CD4-positive, alpha-beta T cell treated with Interleukin-6 for 4 hours (primary cell): ENCODE measurements at regions not wholly inside any gene's neighbourhood (a gene's known extent, or its start where the extent isn't known, plus 50 kb on each side); places are given as distances from the start of the nearest gene placed in this dataset.
"Not testable (repeated sequence)": the region's sequence is repeated elsewhere in the genome, so short reads cannot be mapped to it uniquely, and the experiment has no call there.

Experiments used
- DNase-seq: peaks from one replicate; pipeline ENCODE4 v3.0.0-alpha.2; 2020; ENCODE audit warnings: mixed read lengths

DNA sequence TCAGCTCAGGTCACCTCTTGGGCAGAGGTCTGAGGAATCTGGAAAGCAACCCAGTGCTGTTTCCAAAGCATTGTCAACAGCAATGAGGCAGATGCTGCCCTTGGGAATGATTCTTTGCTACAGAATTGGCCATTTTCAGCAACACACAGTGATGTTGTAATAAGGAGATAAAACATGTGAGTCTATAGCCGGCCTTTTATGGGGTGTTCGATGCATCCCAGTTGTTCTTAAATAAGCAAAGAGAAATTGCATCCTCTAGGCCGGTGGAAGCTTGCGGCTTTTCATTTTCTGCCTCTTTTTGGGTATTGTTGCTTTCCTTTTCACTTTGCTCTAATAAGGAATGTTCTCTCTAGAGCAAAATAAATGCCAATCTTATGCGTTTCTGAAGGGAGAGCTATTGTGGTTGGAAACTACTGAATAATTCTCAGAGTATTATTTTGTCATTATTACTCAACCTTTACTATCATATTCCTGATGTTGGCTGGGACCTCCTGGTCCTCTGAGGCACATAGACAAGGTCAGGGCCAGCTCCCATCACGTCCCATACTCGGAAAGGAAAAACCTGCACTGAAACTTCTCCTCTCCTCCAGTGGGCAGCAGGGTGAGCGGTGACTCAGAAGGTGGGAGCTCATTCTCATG, 214.2 kb downstream of the CDH26 start:
- DNase-seq = no peak

DNA sequence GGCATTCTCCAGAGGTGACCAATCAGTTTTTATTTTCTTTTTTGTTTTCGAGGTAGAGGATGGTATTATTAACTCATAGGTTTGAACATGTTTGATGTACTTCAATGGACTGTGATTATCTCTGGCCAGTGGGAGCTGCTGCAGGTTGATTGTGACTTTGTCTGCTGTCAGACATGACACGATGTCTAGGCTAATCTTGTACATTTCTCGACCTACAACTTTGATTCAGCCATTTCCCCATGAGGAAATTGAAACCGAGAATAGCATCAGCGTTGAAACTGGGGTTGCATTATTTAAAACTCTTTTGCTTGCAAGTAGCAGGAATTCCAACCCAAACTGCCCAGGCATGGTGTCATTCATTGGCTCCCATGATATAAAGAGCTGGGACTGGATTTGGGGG, 218.9 kb downstream of the CDH26 start:
- DNase-seq = no peak

DNA sequence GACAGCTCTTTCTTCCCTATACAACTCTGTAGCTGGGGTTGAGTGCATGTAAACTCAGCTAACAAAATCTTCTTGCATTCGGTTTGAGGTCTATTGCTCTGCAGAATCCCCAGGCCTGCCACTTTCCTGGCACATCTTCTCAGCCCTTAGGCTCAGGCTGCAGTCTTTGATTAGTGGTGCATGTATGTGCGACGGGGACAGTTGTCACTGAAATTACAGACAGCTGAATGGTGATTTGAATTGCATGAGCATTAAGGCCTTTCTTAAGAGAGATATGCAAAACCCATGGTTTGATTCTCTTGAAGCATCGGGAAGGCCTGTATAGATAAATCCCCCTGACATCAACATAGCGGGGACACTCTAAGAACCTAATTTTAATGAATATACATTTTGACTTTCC, 222.8 kb downstream of the CDH26 start:
- no peak for DNase-seq

- no peak for DNase-seq
Measured at GRCh38 chr20:60186412-60186811, 228.2 kb downstream of the CDH26 start.

- no peak for DNase-seq
Measured at GRCh38 chr20:60187683-60188082, 229.5 kb downstream of the CDH26 start.

- DNase-seq = no peak
Measured at GRCh38 chr20:60191014-60191413, 232.8 kb downstream of the CDH26 start.

DNA sequence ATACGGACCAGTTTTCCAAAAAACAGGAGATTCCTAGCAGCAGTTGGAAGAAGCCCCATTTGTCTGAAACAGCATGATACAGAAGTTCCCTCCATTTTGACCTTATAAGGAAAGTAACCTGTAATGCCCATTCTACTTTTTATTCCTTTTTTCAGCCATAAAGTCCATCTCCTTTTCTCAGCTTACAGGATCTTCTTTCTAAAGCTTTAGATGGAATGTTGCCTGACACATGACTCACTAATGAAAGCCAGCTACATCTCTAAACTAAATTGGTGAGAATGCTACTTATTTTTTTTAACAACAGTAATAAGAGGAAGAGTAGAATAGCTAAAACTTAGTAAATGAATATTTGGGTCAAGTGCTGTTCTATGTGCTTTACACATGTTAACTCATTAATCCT, 234.1 kb downstream of the CDH26 start:
- no peak for DNase-seq

DNA sequence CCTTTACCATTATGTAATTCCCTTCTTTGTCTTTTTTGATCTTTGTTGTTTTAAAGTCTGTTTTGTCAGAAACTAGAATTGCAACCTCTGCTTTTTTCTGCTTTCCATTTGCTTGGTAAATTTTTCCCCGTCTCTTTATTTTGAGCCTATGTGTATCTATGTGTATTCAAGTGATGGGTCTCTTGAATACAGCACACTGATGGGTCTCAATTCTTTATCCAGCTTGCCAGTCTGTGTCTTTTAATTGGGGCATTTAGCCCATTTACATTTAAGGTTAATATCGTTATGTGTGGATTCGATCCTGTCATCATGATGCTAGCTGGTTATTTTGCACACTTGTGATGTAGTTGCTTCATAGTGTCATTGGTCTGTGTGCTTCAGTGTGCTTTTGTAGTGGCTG, 240.9 kb downstream of the CDH26 start:
- not testable (repeated sequence) for DNase-seq

DNA sequence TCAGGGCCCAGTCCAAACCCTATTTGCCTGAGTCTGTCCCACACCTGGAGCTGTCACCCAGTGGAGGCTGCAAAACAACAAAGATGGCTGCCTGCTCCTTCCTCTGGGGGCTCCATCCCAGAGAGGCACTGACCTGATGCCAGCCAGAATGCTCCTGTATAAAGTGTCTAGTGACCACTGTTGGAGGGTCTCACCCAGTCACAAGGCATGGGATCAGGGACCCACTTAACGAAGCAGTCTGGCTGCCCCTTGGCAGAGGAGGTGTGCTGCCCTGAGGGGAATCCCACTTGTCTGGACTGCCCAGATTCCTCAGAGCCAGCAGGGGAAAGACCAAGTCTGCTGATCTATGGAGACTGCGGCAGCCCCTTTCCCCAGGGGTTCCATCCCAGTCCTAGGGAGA, 241.6 kb downstream of the CDH26 start:
- DNase-seq = no peak

DNA sequence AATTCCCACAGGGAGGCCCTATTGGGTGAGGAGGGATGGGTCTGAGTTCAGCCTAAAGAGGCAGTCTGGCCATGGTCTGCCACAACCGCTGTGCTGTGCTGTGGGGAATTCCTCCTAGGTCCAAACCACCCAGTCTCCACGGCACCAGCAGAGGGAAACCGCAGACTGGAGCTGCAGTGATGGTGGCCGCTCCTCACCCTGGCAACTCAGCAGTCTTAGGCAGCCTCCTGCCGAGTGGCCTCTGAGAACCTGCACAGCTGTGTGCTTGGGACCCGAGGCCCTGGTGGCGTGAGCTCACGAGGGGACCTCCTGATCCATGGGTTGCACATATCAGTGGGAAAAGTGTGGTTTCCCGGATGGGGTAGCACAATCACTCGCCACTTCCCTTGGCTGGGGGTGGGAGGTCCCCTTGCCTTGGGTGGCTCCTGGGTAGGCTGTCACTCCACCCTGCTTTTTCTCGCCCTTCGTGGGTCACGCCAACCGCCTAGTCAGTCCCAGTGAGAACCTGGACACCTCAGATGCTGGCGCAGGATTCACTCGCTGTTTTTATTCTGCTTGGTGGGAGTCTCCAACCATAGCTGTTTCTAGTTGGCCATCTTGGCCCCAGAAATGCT, 242.2 kb downstream of the CDH26 start:
- DNase-seq = no peak

DNA sequence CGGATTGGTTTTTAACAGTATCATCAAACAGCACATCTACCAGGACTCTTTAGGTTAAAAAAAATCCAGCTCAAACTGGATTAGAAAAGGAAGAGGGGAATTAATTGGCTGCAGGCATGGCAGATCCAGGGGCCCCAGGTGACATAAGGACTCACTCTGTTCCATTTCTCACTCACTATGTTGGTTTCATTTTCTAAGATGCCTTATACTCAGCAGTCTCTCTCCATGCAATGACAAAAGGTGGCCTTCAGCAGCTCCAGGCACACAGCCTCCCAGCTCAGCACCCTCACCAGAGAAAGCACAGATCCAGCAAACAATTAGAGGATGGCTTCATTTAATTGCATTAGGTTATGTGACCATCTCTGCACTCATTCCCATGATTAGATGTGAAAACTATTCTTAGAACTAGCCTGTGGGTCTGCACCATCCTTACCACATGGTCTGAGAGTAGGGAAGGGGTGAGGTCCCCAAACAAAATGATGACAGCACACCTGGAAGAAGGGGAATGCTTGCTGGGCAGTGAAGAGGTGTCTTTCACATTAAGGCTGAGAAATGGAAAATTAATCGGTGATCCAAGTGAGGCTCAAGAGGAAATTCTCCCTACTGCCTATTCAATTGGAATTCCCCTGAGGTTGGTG, 243.1 kb downstream of the CDH26 start:
- DNase-seq = no peak

DNA sequence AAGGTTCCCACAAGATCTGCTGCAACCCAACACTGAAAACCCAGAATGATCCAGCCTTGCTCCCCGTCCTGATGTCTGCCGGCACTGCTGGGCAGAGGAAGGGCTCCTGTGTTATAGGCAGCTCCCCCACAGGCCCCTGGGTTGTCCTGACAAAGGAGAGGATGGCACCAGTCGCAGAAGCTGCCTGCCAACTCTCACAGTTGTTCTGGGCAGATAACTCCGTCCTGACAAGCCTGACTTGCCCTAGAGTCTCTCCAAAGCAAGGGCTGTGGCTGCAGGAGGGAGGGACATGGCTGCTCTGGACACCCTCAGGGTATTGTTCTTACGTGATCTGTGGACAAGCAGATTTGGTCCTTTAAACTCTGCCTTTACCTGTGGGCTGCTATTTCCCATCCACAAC, 243.8 kb downstream of the CDH26 start:
- no peak for DNase-seq

- DNase-seq = no peak
Measured at GRCh38 chr20:60203451-60203850, 245.2 kb downstream of the CDH26 start.

DNA sequence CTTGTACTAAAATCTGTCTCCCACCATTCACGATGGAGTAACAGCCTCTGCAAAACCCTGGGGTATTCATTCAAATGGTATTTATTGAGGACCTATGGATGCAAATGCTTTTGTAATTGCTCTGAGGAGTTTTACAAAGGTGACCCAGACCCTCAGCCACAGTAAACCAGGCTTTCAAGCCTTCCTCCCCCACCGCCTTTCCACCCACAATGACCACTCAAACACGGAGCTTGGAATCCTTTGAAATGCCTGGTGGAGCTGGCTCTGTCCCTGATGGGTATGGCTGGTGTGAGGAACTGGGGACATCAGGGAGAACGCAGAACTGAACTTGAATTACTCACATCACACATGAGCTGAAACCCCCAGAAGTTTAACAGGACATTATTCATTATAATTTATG, 246.4 kb downstream of the CDH26 start:
- DNase-seq = no peak

DNA sequence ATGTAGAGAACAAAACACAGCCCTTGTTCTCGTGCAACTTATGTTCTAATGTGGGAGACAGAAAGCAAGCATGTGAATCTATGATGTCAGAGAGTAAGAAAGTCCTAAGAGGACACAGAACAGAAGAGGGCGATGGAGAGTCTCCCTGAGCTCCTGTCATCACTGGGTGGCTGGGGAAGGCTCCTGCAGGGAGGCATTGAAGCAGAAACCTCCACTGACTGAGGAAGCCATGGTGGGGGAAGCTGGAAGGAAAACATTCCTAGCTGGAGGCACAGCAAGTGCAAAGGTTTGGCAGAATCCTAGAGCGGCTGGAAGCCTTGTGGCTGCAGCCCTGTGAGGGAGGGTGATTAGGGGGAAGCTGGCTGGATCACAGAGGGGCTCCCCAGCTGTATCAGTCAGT, 248.0 kb downstream of the CDH26 start:
- DNase-seq = no peak

- DNase-seq = no peak
Measured at GRCh38 chr20:60209048-60209447, 250.8 kb downstream of the CDH26 start.

DNA sequence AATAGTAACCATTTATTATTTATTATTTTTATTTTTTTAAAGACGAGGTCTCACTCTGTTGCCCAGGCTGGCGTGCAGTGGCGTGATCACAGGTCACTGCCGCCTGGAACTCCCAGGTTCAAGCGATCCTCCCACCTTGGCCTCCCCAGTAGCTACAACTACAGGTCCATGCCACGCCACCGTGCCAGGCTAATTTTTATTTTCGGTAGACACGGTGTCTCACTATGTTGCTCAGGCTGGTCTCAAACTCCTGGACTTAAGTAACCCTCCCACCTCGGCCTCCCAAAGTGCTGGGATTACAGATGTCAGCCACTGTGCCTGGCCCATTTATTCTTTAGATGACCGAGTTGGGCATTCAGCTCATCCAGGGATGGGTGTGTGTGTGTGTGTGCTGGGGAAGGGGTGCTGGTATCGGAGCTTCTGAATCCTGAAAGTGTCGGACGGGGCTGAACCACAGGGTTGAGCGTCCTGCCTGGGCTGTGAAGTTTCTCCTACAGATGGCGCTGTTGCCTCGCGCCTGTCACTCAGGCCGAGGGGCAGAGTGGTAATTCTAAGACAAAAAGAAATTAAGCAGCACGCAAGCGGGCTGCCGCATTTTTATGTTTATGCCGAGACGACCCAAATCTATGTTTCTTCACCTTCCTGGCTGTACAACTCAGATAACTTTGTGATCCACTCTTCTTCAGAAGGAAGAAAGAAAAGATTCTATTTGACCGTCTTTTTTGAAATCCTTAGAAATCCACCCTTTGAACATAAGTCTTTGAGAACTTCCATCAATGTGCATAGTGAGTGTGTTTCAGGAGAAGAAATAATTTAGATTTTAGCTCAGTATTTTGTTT, 252.8 kb downstream of the CDH26 start:
- DNase-seq = peak; percentile 63

DNA sequence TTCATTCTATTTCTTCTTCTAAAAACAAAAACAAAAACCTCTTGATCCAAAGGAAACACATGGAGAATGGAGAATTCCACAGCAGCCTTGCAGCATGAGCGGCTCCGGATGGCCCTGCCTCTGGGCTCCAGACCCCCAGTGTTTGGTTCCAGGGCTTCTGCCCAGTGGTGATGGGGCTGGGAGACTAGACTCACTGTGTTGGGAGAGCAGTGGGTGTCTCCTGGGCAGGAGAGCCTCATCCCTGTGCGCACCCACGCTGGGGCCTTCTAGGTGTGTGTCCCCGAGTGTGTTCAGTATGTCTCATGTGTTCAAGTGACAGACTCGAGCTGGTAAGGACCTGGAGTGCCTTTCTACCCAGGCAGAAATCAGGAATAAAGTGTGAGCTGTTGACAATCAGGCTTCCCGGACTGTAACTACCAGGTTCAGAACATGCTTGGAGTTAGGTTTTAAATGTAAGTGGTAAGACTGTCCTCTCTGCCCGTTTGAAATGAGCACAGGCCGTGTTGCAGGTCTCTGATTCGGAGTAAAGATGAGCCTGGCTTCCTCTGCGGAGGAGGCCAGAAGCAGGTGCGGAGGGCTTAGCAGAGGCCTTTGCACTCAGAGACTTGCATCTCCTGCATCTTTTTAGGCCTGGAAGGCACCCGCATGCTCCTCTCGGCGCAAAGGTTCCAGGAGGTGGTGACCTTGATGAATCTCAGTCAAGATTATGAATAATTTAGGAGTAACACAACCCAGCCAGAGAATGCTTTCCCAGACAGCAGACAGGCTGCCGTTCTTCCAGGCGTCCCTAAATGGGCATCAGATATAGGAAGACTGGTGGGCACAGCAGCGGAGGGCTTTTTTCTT, 253.6 kb downstream of the CDH26 start:
- DNase-seq = no peak

DNA sequence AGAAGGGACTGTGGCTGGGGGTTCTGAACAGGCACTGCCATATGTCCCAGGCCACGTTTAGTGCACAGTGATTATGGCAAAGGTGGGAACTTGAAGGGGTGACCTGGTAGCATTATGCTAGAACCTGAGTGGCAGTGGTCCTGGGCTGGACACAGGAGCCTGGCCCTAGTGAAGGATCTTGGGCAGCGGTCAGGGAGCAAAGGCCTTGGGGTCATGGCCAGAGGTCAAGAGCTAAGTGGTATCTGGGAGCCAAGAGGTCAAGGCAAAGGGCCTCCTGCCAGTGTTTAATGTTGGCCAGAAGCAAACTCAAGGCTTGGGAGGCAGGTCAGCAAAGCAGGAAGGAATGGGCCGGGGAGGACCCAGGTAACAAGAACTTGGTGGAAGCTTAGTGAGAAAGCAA, 254.5 kb downstream of the CDH26 start:
- no peak for DNase-seq

DNA sequence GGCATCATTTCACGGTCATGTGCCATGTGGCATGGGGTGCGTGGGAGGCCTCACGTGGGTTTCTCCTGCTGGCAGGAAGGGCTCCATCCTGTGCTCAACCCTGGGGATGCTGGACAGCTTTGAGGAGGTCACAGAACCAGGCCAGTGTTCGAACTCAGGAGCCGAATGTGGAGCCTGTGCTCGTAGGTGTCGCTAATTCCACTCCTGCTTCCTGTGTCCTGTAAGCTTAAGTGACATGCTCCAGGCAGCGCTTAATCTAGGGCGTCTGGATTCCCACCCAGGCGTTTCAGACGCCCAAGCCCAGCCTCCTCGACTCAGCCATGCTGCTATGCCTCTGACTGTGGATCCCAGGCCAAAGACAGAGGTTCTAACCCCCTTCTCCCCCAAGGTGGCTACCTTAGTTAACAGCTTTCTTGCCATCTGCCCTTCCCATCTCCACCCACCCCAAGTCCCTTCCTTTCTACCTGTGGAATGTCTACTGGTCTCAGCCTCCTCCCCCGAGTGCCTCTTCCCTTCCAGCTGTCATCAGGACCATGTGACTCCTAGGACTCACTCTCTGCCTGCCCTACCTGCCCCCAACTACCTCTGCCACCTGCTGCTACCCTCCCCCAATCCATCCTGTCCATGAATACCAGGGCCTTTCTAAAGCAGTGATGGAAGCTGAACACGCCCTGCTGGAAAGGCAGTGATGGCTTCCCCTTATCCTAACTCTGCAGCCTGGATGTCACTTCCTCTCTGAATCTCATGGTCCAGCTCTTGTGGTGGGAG, 255.1 kb downstream of the CDH26 start:
- DNase-seq = no peak

GRCh38 chr20:60214901-60215815, 256.9 kb downstream of the CDH26 start:
- DNase-seq = no peak
